ENCODE measurements at regions not wholly inside any gene's neighbourhood (a gene's known extent, or its start where the extent isn't known, plus 50 kb on each side); places are given as distances from the start of the nearest gene placed in this dataset.

DNA sequence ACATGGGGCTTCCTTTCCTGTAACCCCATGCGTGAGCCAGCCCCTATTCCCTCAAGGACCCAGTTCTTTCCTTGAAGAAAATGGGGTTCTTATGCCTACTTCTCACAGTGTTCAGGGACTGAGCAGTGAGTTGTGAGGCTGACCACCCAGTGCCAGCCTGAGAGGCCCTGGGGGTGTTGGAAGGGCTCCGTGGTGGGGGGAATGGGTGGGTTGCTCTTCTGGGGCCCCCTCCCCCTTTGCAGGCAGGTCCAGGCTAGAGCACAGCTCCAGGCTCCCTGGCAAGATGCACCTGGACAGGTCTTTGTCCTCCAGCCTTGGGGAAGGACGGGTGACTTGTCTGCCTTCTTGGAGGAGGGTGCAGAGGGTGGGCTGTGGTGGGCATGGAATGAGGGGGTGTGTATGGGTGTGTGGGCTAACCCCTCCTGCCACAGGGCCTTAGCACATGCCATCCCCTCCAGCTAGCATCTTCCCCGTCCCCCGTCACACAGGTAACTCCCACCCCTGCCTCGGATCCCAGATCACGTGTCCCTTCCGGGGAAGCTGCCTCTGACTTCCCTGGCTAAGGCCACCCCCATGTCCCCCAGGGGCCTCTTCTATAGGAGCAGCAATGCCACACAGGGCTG, 64.6 kb downstream of the MYEOV start:
- Histone ChIP-seq H3K14ac (ENCODE audit: insufficient read length) (no peak overlapping the region), H3K18ac (ENCODE audit: extremely low read depth, low read length) (no peak overlapping the region), H3K79me2 (ENCODE audit: control insufficient read depth in 1 of 2, insufficient read depth in 2 of 2, low read length in 2 of 2) (no peaks in the 10 kb centered on the region), H3K27ac (ENCODE audit: low read depth, low read length) (no peak overlapping the region), H2AK5ac (ENCODE audit: low read depth, low read length) (no peak overlapping the region), H2BK12ac (ENCODE audit: low read depth, low read length) (no peak overlapping the region), H3K27me3 (replicated peaks in 1 of 4; ENCODE audit: control insufficient read depth in 3 of 4, extremely low read depth in 1 of 4, insufficient read depth in 3 of 4, low read length in 3 of 4) (no peaks in the 10 kb centered on the region), H3K9me3 (ENCODE audit: insufficient read depth in 2 of 2, low read depth in 1 of 2, low read length in 1 of 2) (peaks cover 4 to 7% of the 10 kb centered on the region in 2 experiments; a peak in 2 of 4 replicates), H3K4ac (replicated peaks; ENCODE audit: insufficient read length, low read depth, low read length) (no peak overlapping the region), H2AFZ (ENCODE audit: low read length) (no peak overlapping the region), H3K4me2 (ENCODE audit: insufficient read depth in 1 of 2, low read depth in 2 of 2, low read length in 2 of 2) (no peak overlapping the region), H2BK20ac (ENCODE audit: low read length) (no peak overlapping the region), H2BK15ac (ENCODE audit: low read length) (0 out of 2 replicates have a peak overlapping the region, but pooled peaks have one; percentile 65), H2BK5ac (ENCODE audit: low read depth, low read length) (no peak overlapping the region), H2BK120ac (replicated peaks; ENCODE audit: low read depth, low read length) (no peak overlapping the region), H3K79me1 (ENCODE audit: low read depth, low read length) (no peaks in the 10 kb centered on the region), H3K23me2 (ENCODE audit: low read depth, low read length) (peaks cover 2% of the 10 kb centered on the region; the same call in 1 of the 2 replicates), H3K4me1 (replicated peaks in 1 of 4; ENCODE audit: control insufficient read depth in 3 of 4, insufficient read depth in 4 of 4, low read length in 3 of 4) (peaks cover 0 to 3% (median 0%) of the 10 kb centered on the region in 4 experiments; a peak in 1 of 7 replicates), H3K9ac (replicated peaks in 1 of 4; ENCODE audit: extremely low read depth in 1 of 4, low read depth in 3 of 4, low read length in 3 of 4) (no peak overlapping the region), H3K23ac (ENCODE audit: insufficient read length) (no peak overlapping the region), H4K91ac (replicated peaks; ENCODE audit: insufficient read length, low read length) (no peak overlapping the region), H4K20me1 (replicated peaks in 1 of 2; ENCODE audit: control insufficient read depth in 1 of 2, insufficient read depth in 2 of 2, low read length in 2 of 2) (no peaks in the 10 kb centered on the region), H3K56ac (replicated peaks; ENCODE audit: insufficient read length, low read depth, low read length) (no peak overlapping the region), H3K36me3 (ENCODE audit: control insufficient read depth in 2 of 4, insufficient read depth in 4 of 4, low read length in 3 of 4) (no peaks in the 10 kb centered on the region), H3K4me3 (ENCODE audit: extremely low read depth in 1 of 4, insufficient read depth in 2 of 4, low read depth in 3 of 4, low read length in 4 of 4) (no peak overlapping the region), H4K8ac (ENCODE audit: extremely low read depth, insufficient read depth, low read length) (no peak overlapping the region), H4K5ac (ENCODE audit: insufficient read length, low read depth, low read length) (no peak overlapping the region)
- ChIA-PET POLR2A (ENCODE audit: partially characterized antibody) (no interaction called here), CTCF (ENCODE audit: partially characterized antibody) (no interaction called here)
- peak in 1 of 2 experiments; percentile 39 for DNase-seq (ENCODE audit: low read depth in 1 of 2, low spot score in 2 of 2)
- TF ChIP-seq KDM5A (IDR thresholded peaks at IDR 0.05; ENCODE audit: low read length) (no peak), RAD21 (IDR thresholded peaks at IDR 0.05 in 1 of 2, conservative IDR thresholded peaks at IDR 0.05 in 1 of 2; ENCODE audit: low read depth in 2 of 2, low read length in 2 of 2) (no peak), JUN (IDR thresholded peaks at IDR 0.05; ENCODE audit: low read depth, low read length) (no peak), YY1 (IDR thresholded peaks at IDR 0.05; ENCODE audit: low read depth, low read length) (no peak), BCL11A (IDR thresholded peaks at IDR 0.05; ENCODE audit: low read depth in 2 of 2, low read length in 2 of 2) (no peak), HDAC6 (IDR thresholded peaks at IDR 0.05; ENCODE audit: low read depth, low read length) (no peak), CBX5 (IDR thresholded peaks at IDR 0.05; ENCODE audit: low read depth, low read length) (no peak), GABPA (IDR thresholded peaks at IDR 0.05; ENCODE audit: borderline replicate concordance, insufficient read depth, low read length) (no peak), FOSL1 (IDR thresholded peaks at IDR 0.05; ENCODE audit: insufficient read depth, low read depth, low read length) (no peak)
- 98% methylated on average over 8 of the region's 8 CpGs; no CpG with 5 or more reads in 1 of the 2 experiments for WGBS, 2 experiments (ENCODE audit: extremely low coverage in 1 of 2, insufficient coverage in 1 of 2, insufficient read length in 1 of 2, insufficient replicate concordance in 2 of 2, low coverage in 1 of 2, low lambda C conversion rate in 2 of 2, missing lambda C conversion rate in 1 of 2)
- FAIRE-seq, result no peak

All from H1 (cell line).